Loucy (cell line): ENCODE measurements at regions not wholly inside any gene's neighbourhood (a gene's known extent, or its start where the extent isn't known, plus 50 kb on each side); places are given as distances from the start of the nearest gene placed in this dataset.
"Not testable (repeated sequence)": the region's sequence is repeated elsewhere in the genome, so short reads cannot be mapped to it uniquely, and the experiment has no call there.

Experiments used
- H2AFZ ChIP-seq: fragments of 200-600 bp; sonication (generic); 2 replicates; pipeline ENCODE4 v1.6.0; 2016; ENCODE audit warnings: antibody characterized with exemption, mild to moderate bottlenecking, low read length, moderate library complexity
- H3F3A ChIP-seq: fragments of 200-600 bp; 2 replicates; pipeline ENCODE4 v1.6.0; 2016; ENCODE audit warnings: antibody characterized with exemption, low read depth, mild to moderate bottlenecking
- H3K27me3 ChIP-seq: fragments of 200-600 bp; sonication (generic); 2 replicates; pipeline ENCODE4 v1.6.1; 2014; ENCODE audit warnings: low read length, mild to moderate bottlenecking; ENCODE audit not compliant: insufficient read depth, poor library complexity, severe bottlenecking
- H3K36me3 ChIP-seq: fragments of 200-600 bp; sonication (generic); 2 replicates; pipeline ENCODE4 v1.6.1; 2016; ENCODE audit warnings: low read length; ENCODE audit not compliant: insufficient read depth
- H3K4me1 ChIP-seq: fragments of 200-600 bp; sonication (generic); 2 replicates; pipeline ENCODE4 v1.5.1; 2014; ENCODE audit warnings: low read length, mild to moderate bottlenecking; ENCODE audit not compliant: insufficient read depth, poor library complexity, severe bottlenecking
- H3K4me2 ChIP-seq: fragments of 200-600 bp; sonication (generic); 2 replicates; pipeline ENCODE4 v1.6.0; 2014; ENCODE audit warnings: antibody characterized with exemption, low read length, low read depth, mild to moderate bottlenecking; ENCODE audit not compliant: poor library complexity, severe bottlenecking
- H3K4me3 ChIP-seq: fragments of 200-600 bp; sonication (generic); 2 replicates; pipeline ENCODE4 v1.5.1; 2014; ENCODE audit warnings: low read length, mild to moderate bottlenecking, mixed read lengths; ENCODE audit not compliant: poor library complexity, severe bottlenecking
- H3K79me2 ChIP-seq: fragments of 200-600 bp; sonication (generic); 2 replicates; pipeline ENCODE4 v1.6.1; 2014; ENCODE audit warnings: low read length; ENCODE audit not compliant: insufficient read depth
- H3K9ac ChIP-seq: fragments of 200-600 bp; sonication (generic); 2 replicates; pipeline ENCODE4 v1.6.0; 2014; ENCODE audit warnings: mild to moderate bottlenecking, low read depth, low read length, moderate library complexity; ENCODE audit not compliant: poor library complexity, severe bottlenecking
- H3K9me2 ChIP-seq: fragments of 200-600 bp; sonication (generic); replicated peaks from 2 replicates; pipeline ENCODE4 v1.6.1; 2016; ENCODE audit warnings: low read depth, low read length, mixed read lengths
- H3K9me3 ChIP-seq: fragments of 200-600 bp; sonication (generic); 2 replicates; pipeline ENCODE4 v1.6.1; 2014; ENCODE audit warnings: mild to moderate bottlenecking, antibody characterized with exemption, low read length, low read depth; ENCODE audit not compliant: insufficient read depth
- H4K20me1 ChIP-seq: fragments of 200-600 bp; sonication (generic); 2 replicates; pipeline ENCODE4 v1.6.0; 2014; ENCODE audit warnings: antibody characterized with exemption, low read length, mild to moderate bottlenecking; ENCODE audit not compliant: insufficient read depth, poor library complexity, severe bottlenecking
- CTCF ChIP-seq: fragments of 200-600 bp; sonication (generic); conservative IDR thresholded peaks from 2 replicates; pipeline ENCODE4 v1.5.1; 2014; ENCODE audit warnings: mild to moderate bottlenecking, antibody characterized with exemption, low read length
- EZH2phosphoT487 ChIP-seq: fragments of 200-600 bp; IDR thresholded peaks from 2 replicates; pipeline ENCODE4 v1.6.1; 2018; ENCODE audit warnings: antibody characterized with exemption, mild to moderate bottlenecking, moderate library complexity, borderline replicate concordance

DNA sequence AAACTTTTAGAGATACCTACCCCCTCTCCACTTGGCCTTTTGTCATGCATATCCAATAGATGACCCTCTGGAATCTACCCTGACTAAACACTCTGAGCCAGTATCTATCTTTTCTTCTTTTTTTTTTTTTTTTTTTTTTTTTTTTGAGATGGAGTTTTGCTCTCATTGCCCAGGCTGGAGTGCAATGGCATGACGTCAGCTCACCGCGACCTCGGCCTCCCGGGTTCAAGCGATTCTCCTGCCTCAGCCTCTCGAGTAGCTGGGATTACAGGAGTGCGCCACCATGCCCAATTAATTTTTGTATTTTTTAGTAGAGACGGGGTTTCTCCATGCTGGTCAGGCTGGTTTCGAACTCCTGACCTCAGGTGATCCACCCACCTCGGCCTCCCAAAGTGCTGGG is 50.8 kb upstream of the GRIN2B start:
- not testable (repeated sequence) for H3K4me1 ChIP-seq, H3K9ac ChIP-seq, H3K27me3 ChIP-seq, H2AFZ ChIP-seq, H3K4me2 ChIP-seq, H3K36me3 ChIP-seq, H3K9me2 ChIP-seq, H3K79me2 ChIP-seq, H4K20me1 ChIP-seq, H3K4me3 ChIP-seq, H3F3A ChIP-seq, H3K9me3 ChIP-seq

DNA sequence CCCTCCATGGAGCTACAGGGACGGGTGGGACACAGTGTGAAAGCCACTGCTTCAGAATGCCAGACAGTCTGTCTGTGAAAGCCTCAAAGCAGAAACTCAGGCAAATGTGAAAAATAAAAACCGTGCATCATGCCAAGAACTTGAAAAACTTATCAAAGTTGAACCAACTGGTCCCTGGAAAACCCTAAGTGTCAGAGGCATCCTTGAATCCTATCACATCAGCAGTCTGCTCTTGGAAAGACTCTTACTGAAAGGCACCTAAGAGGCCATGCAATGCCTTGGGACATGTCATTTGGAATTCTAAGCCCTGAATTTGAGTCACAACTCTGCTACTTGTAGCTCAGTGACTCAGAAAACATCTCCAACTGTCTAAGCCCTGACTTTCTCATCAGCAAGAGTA is 62.4 kb upstream of the GRIN2B start:
- Histone ChIP-seq H3K27me3 (no peaks in the 10 kb centered on the region), H3K9ac (no peak overlapping the region), H3K9me3 (no peaks in the 10 kb centered on the region), H3K4me1 (no peaks in the 10 kb centered on the region), H3K9me2 (no peaks in the 10 kb centered on the region), H3K79me2 (no peaks in the 10 kb centered on the region), H3K4me2 (no peak overlapping the region), H3F3A (no peaks in the 10 kb centered on the region), H4K20me1 (no peaks in the 10 kb centered on the region), H2AFZ (no peak overlapping the region), H3K4me3 (no peak overlapping the region), H3K36me3 (no peaks in the 10 kb centered on the region)
- TF ChIP-seq EZH2phosphoT487 (no peak), CTCF (no peak)

DNA sequence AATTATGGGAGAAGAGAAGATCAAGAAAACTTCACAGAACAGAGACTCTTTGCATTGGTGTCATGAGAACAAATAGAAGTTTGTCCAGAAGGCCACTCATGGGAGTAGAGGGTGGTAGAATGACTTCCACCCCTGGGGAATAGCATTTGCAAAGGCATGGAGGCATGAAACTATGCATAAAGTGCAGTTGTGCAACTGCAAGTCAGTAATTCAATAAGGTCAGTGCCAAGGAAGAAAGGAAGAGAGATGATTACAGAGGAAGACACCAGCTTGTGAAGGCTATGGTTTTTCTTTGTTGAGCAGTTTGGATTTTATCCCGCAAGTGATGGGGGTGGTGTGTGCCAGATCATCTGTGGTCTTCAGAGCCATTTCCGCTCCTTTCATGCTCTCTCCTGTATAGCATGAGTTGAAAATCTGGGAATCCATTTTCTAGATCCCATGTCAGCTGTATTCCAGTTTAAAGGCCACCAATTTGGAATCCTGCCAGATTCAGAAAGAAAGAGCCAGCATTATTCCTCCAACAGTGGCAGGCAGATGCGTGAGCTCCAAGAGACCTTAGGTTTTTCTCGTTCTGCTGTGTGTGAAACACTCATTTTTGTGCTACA is 67.6 kb upstream of the GRIN2B start:
- Histone ChIP-seq H3F3A (no peaks in the 10 kb centered on the region), H3K27me3 (no peaks in the 10 kb centered on the region), H3K4me1 (no peaks in the 10 kb centered on the region), H3K9me3 (no peaks in the 10 kb centered on the region), H3K79me2 (no peaks in the 10 kb centered on the region), H3K36me3 (no peaks in the 10 kb centered on the region), H3K9ac (no peak overlapping the region), H2AFZ (no peak overlapping the region), H4K20me1 (no peaks in the 10 kb centered on the region), H3K4me2 (no peak overlapping the region), H3K9me2 (no peaks in the 10 kb centered on the region), H3K4me3 (no peak overlapping the region)
- no peak for TF ChIP-seq EZH2phosphoT487
- no peak for TF ChIP-seq CTCF

DNA sequence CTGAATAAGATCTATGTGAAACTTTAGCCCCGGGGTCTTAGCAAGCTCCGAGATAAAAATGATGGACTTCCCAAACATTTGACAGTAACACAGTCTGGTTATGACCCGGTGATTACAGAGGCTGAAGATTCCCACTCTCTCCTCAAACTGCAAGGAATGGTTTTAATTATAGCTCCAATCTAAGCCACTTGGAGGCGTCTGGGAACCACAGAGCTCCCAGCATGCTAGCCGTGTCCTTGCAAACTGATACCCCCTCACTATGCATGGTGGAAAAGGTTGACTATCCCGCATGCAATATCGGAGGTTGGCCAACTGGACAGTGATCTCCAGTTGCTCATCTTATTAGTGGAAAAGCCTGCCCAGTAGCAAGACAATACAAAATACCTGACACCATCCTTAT is 76.5 kb upstream of the GRIN2B start:
- Histone ChIP-seq H3K79me2 (no peaks in the 10 kb centered on the region), H3K9me3 (no peaks in the 10 kb centered on the region), H4K20me1 (no peaks in the 10 kb centered on the region), H3K9me2 (no peaks in the 10 kb centered on the region), H3F3A (no peaks in the 10 kb centered on the region), H3K4me3 (no peak overlapping the region), H3K4me1 (no peaks in the 10 kb centered on the region), H2AFZ (no peak overlapping the region), H3K27me3 (no peaks in the 10 kb centered on the region), H3K36me3 (no peaks in the 10 kb centered on the region), H3K9ac (no peak overlapping the region), H3K4me2 (no peak overlapping the region)
- no peak for TF ChIP-seq CTCF
- TF ChIP-seq EZH2phosphoT487 = no peak
